ENCODE measurements at regions not wholly inside any gene's neighbourhood (a gene's known extent, or its start where the extent isn't known, plus 50 kb on each side); places are given as distances from the start of the nearest gene placed in this dataset.
A peak's percentile ranks its signal among the peaks of the same experiment; 100 is the strongest.

- no peak for TF ChIP-seq POLR2A (IDR thresholded peaks at IDR 0.05)
- TF ChIP-seq CTCF (IDR thresholded peaks at IDR 0.05), result no peak
- TF ChIP-seq POLR2AphosphoS5 (IDR thresholded peaks at IDR 0.05; ENCODE audit: insufficient read depth in 1 of 2, low read depth in 1 of 2), result no peak
- no peaks in the 10 kb centered on the region for H3K36me3 ChIP-seq
- H3K9me3 ChIP-seq, result no peaks in the 10 kb centered on the region
- no peak for DNase-seq (ENCODE audit: extremely low spot score in 2 of 2)
- intact Hi-C loops (cut with DNase I), result loop anchor here (1.0 kb wide), 1 partner anchor 967 kb away; no protein-coding TSS in a partner anchor
- no peak overlapping the region for H3K27ac ChIP-seq
- no peak overlapping the region for H3K4me3 ChIP-seq
- no peaks in the 10 kb centered on the region for H3K27me3 ChIP-seq
- no peaks in the 10 kb centered on the region for H3K4me1 ChIP-seq
These were observed 65.6 kb upstream of the DLK1 start for GRCh38 chr14:100660882-100661635.

- Histone ChIP-seq H3K36me3 (no peaks in the 10 kb centered on the region), H3K27me3 (no peaks in the 10 kb centered on the region), H3K4me3 (no peak overlapping the region), H3K9me3 (no peaks in the 10 kb centered on the region), H3K27ac (no peak overlapping the region), H3K4me1 (no peaks in the 10 kb centered on the region)
- intact Hi-C loops (cut with DNase I), result no loop called here
- no peak for TF ChIP-seq POLR2A (IDR thresholded peaks at IDR 0.05)
- TF ChIP-seq POLR2AphosphoS5 (IDR thresholded peaks at IDR 0.05; ENCODE audit: insufficient read depth in 1 of 2, low read depth in 1 of 2), result no peak
- peak; percentile 81 to 87 (median 81) for TF ChIP-seq CTCF (IDR thresholded peaks at IDR 0.05)
- no peak for DNase-seq (ENCODE audit: extremely low spot score in 2 of 2)
These were observed 63.6 kb upstream of the DLK1 start for GRCh38 chr14:100662879-100663760.

GRCh38 chr14:100663761-100664052, 63.0 kb upstream of the DLK1 start:
- Histone ChIP-seq H3K4me1 (no peaks in the 10 kb centered on the region), H3K4me3 (no peak overlapping the region), H3K27ac (peak overlapping the region; percentile 75), H3K9me3 (no peaks in the 10 kb centered on the region), H3K27me3 (no peaks in the 10 kb centered on the region), H3K36me3 (no peaks in the 10 kb centered on the region)
- TF ChIP-seq POLR2AphosphoS5 (IDR thresholded peaks at IDR 0.05; ENCODE audit: insufficient read depth in 1 of 2, low read depth in 1 of 2) (no peak), CTCF (IDR thresholded peaks at IDR 0.05) (no peak)
- intact Hi-C loops (cut with DNase I), result no loop called here
- no peak for DNase-seq (ENCODE audit: extremely low spot score in 2 of 2)

- no peaks in the 10 kb centered on the region for H3K9me3 ChIP-seq
- DNase-seq (ENCODE audit: extremely low spot score in 2 of 2), result no peak
- no peaks in the 10 kb centered on the region for H3K36me3 ChIP-seq
- TF ChIP-seq POLR2AphosphoS5 (IDR thresholded peaks at IDR 0.05; ENCODE audit: insufficient read depth in 1 of 2, low read depth in 1 of 2), result no peak
- no peak for TF ChIP-seq POLR2A (IDR thresholded peaks at IDR 0.05)
- TF ChIP-seq CTCF (IDR thresholded peaks at IDR 0.05), result no peak
- no peaks in the 10 kb centered on the region for H3K4me1 ChIP-seq
- H3K27ac ChIP-seq, result peak overlapping the region; percentile 75
- H3K4me3 ChIP-seq, result no peak overlapping the region
- intact Hi-C loops (cut with DNase I), result no loop called here
- no peaks in the 10 kb centered on the region for H3K27me3 ChIP-seq
These were observed 62.5 kb upstream of the DLK1 start for GRCh38 chr14:100664231-100664630.

All from vagina (tissue), 2 donors.